A673 (cell line): ENCODE measurements at regions not wholly inside any gene's neighbourhood (a gene's known extent, or its start where the extent isn't known, plus 50 kb on each side); places are given as distances from the start of the nearest gene placed in this dataset.

Source experiments
- BruUV-seq: library from RNA; stranded (reverse); fragments of 400-500 nt; replicated peaks from 2 replicates; lab custom pipeline; 2021; lab: Mats Ljungman, UMichigan
- CTCF ChIA-PET: fragments of 300-600 bp; sonication (Branson Sonifier 250); formaldehyde crosslinking; loops from one replicate; lab custom pipeline; 2022; ENCODE audit warnings: antibody characterized with exemption; lab: Charles Lee
- POLR2A ChIA-PET: fragments of 300-600 bp; sonication (Branson Sonifier 250); formaldehyde crosslinking; loops from one replicate; lab custom pipeline; 2022; ENCODE audit warnings: antibody characterized with exemption; ENCODE audit not compliant: low non-redundant PET; lab: Charles Lee
- DNase-seq: peaks from one replicate; pipeline ENCODE4 v3.0.0-alpha.2; 2015; ENCODE audit warnings: low spot score
- H3K27ac ChIP-seq: fragments of 200-600 bp; sonication (generic); 2 replicates; pipeline ENCODE4 v1.5.1; 2016; ENCODE audit warnings: mixed run types, low read depth, mild to moderate bottlenecking, mixed read lengths, antibody characterized with exemption, low read length; ENCODE audit not compliant: poor library complexity, severe bottlenecking
- H3K27me3 ChIP-seq: fragments of 200-600 bp; sonication (generic); replicated peaks from 2 replicates; pipeline ENCODE4 v1.6.1; 2017; ENCODE audit warnings: mixed run types, low read depth, mild to moderate bottlenecking, mixed read lengths, antibody characterized with exemption, low read length; ENCODE audit not compliant: insufficient read depth, poor library complexity
- H3K36me3 ChIP-seq: fragments of 200-600 bp; sonication (generic); 2 replicates; pipeline ENCODE4 v1.6.1; 2016; ENCODE audit warnings: mixed run types, mild to moderate bottlenecking, mixed read lengths, antibody characterized with exemption, low read length; ENCODE audit not compliant: insufficient read depth, poor library complexity, severe bottlenecking
- H3K4me1 ChIP-seq: fragments of 200-600 bp; sonication (generic); 2 replicates; pipeline ENCODE4 v1.6.1; 2017; ENCODE audit warnings: mixed run types, mild to moderate bottlenecking, mixed read lengths, antibody characterized with exemption, low read length; ENCODE audit not compliant: insufficient read depth, poor library complexity, severe bottlenecking
- H3K4me3 ChIP-seq: fragments of 200-600 bp; sonication (generic); 2 replicates; pipeline ENCODE4 v1.5.1; 2016; ENCODE audit warnings: low read depth, mixed run types, mild to moderate bottlenecking, mixed read lengths, low read length; ENCODE audit not compliant: poor library complexity, severe bottlenecking
- H3K9me3 ChIP-seq: fragments of 200-600 bp; sonication (generic); 2 replicates; pipeline ENCODE4 v1.6.1; 2016; ENCODE audit warnings: mixed run types, low read depth, mild to moderate bottlenecking, mixed read lengths, antibody characterized with exemption, low read length; ENCODE audit not compliant: poor library complexity, severe bottlenecking
- EZH2 ChIP-seq: fragments of 200-600 bp; sonication (generic); IDR thresholded peaks from 2 replicates; pipeline ENCODE4 v1.6.1; 2017; ENCODE audit warnings: borderline replicate concordance, low read depth, mild to moderate bottlenecking, mixed read lengths, antibody characterized with exemption, low read length; ENCODE audit not compliant: poor library complexity, severe bottlenecking
- intact Hi-C: fragments of 100-400 bp; cut with micrococcal nuclease; formaldehyde crosslinking; loops from one replicate; pipeline ENCODE4 v1.10.0; 2022; ENCODE audit not compliant: unreplicated experiment
- TF ChIP-seq, protein P1 (sequence below): fragments of 300-800, 200-600 bp; sonication (generic); conservative IDR thresholded peaks from 2 replicates; pipeline ENCODE4 v1.5.1; 2017; ENCODE audit warnings: low read depth, mild to moderate bottlenecking, antibody characterized with exemption, low read length, moderate library complexity, mixed read lengths

DNA sequence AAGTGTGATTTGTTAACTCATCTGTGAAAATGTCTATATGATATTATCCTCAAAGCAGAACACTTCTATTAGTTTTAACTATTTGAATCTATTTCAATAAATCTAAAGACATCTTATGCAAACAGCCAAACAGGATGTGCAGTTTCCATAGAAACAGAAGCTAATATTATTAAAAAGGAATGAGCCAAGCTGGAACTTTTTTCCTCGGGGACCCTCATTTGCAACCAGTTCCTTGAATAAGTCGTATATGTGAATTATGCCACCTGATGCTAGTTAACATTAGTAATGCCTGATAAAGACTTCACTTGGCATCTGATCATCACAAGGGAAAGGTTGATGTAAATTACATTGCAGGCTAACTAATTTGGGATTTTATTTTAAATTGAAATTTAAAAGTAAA is 216.9 kb upstream of the SMLR1 start:
- intact Hi-C loops: no loop called here

DNA sequence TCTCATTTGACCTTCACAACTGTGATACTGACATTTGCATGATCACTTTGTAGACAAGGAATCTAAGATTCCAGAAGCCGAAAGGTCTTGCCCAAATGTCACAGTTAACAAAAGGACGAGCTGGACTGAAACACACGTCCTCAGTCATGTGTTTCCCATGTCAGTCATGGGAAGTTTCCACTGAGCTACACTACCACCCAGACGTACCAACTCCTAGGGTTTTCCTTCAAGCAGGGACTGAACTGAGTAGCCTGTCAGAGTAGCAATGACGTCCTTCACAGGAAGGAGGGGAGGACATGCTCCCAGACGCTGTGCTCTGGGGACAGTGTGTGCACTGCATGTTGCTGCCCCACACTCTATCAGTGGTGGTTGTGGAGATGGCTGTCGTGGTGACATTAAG is 215.8 kb upstream of the SMLR1 start:
- ChIA-PET CTCF (no interaction called here), POLR2A (no interaction called here)
- no peak overlapping the region for H3K4me3 ChIP-seq
- no peak for TF ChIP-seq EZH2
- TF ChIP-seq, protein P1, sequence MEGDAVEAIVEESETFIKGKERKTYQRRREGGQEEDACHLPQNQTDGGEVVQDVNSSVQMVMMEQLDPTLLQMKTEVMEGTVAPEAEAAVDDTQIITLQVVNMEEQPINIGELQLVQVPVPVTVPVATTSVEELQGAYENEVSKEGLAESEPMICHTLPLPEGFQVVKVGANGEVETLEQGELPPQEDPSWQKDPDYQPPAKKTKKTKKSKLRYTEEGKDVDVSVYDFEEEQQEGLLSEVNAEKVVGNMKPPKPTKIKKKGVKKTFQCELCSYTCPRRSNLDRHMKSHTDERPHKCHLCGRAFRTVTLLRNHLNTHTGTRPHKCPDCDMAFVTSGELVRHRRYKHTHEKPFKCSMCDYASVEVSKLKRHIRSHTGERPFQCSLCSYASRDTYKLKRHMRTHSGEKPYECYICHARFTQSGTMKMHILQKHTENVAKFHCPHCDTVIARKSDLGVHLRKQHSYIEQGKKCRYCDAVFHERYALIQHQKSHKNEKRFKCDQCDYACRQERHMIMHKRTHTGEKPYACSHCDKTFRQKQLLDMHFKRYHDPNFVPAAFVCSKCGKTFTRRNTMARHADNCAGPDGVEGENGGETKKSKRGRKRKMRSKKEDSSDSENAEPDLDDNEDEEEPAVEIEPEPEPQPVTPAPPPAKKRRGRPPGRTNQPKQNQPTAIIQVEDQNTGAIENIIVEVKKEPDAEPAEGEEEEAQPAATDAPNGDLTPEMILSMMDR: no peak
- no peaks in the 10 kb centered on the region for H3K36me3 ChIP-seq
- H3K27me3 ChIP-seq: no peaks in the 10 kb centered on the region
- no peaks in the 10 kb centered on the region for H3K9me3 ChIP-seq
- no peak overlapping the region for H3K27ac ChIP-seq
- no peak for DNase-seq
- H3K4me1 ChIP-seq: no peaks in the 10 kb centered on the region
- BruUV-seq: no TSS peak
- intact Hi-C loops: no loop called here

More for the DNA sequence above, 216.9 kb upstream of the SMLR1 start:
- BruUV-seq: no TSS peak
- no peaks in the 10 kb centered on the region for H3K36me3 ChIP-seq
- H3K4me3 ChIP-seq: no peak overlapping the region
- peak; percentile 37 for DNase-seq
- CTCF ChIA-PET: no interaction called here
- H3K9me3 ChIP-seq: no peaks in the 10 kb centered on the region
- TF ChIP-seq EZH2: no peak
- TF ChIP-seq, protein P1: no peak
- POLR2A ChIA-PET: no interaction called here
- H3K27ac ChIP-seq: no peak overlapping the region
- H3K4me1 ChIP-seq: no peaks in the 10 kb centered on the region
- H3K27me3 ChIP-seq: no peaks in the 10 kb centered on the region

DNA sequence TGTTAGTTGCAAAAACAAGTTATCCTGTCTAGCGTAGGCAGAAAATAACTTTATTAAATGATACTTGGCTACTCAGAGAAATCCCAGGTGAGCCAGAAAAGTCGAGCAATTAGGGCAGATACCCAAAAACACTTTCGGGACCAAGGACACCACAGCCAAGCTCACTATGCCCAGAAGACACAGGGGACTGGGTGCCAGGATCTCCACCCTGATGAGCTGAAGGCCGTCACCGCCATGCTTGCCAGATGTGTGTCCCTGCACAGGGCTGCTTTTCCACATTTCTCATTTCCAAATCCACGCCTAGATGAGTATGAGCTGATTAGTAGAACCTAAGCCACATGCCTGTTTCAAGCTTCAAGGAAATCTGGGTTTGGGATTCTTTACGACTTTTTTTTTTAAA is 214.0 kb upstream of the SMLR1 start:
- H3K9me3 ChIP-seq: no peaks in the 10 kb centered on the region
- no peak overlapping the region for H3K4me3 ChIP-seq

More for the DNA sequence above, 214.0 kb upstream of the SMLR1 start:
- CTCF ChIA-PET: no interaction called here
- BruUV-seq: no TSS peak
- H3K36me3 ChIP-seq: no peaks in the 10 kb centered on the region
- H3K27ac ChIP-seq: no peak overlapping the region
- POLR2A ChIA-PET: no interaction called here
- no peak for TF ChIP-seq EZH2
- TF ChIP-seq, protein P1: no peak
- DNase-seq: no peak
- H3K27me3 ChIP-seq: no peaks in the 10 kb centered on the region
- peaks cover 8% of the 10 kb centered on the region for H3K4me1 ChIP-seq
- intact Hi-C loops: no loop called here
